HUES48 (cell line): ENCODE measurements at regions not wholly inside any gene's neighbourhood (a gene's known extent, or its start where the extent isn't known, plus 50 kb on each side); places are given as distances from the start of the nearest gene placed in this dataset.

Source experiments
- H3K27ac ChIP-seq: one replicate; pipeline ENCODE4 v1.7.0; 2013; ENCODE audit warnings: low read depth, low read length, inconsistent platforms
- H3K27me3 ChIP-seq: 2 replicates; pipeline ENCODE4 v1.6.1; 2013; ENCODE audit warnings: mild to moderate bottlenecking, low read length; ENCODE audit not compliant: control insufficient read depth, insufficient read depth
- H3K36me3 ChIP-seq: 2 replicates; pipeline ENCODE4 v1.6.1; 2013; ENCODE audit warnings: low read length; ENCODE audit not compliant: control insufficient read depth, insufficient read depth
- H3K4me1 ChIP-seq: 2 replicates; pipeline ENCODE4 v1.6.1; 2013; ENCODE audit warnings: mild to moderate bottlenecking, low read length; ENCODE audit not compliant: control insufficient read depth, insufficient read depth
- H3K4me3 ChIP-seq: 2 replicates; pipeline ENCODE4 v1.5.1; 2013; ENCODE audit warnings: mild to moderate bottlenecking, low read depth, low read length
- H3K9ac ChIP-seq: 2 replicates; pipeline ENCODE4 v1.6.1; 2013; ENCODE audit warnings: mild to moderate bottlenecking, low read depth, low read length, moderate library complexity
- H3K9me3 ChIP-seq: 2 replicates; pipeline ENCODE4 v1.6.1; 2013; ENCODE audit warnings: low read length; ENCODE audit not compliant: control insufficient read depth, insufficient read depth

DNA sequence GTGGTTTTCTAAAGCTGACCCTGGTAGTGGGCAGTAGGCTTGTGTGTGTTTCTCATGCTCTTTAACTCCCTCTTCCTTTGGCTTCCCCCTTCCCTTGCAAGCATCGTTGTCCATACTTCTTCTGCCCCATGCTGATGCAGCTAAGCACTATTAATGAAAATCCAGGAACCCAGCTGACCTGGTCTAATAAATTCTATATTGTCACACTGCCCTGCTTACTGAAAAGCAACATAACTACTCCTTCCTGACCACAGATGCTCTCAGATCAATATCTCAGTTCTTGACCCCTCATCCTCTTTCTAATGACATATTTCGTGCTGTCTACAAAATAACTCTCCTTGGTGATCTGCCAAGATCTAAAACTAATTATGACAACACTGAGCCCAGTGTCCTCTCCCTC lies 405.5 kb downstream of the EFNA5 start:
- Histone ChIP-seq H3K36me3 (no peaks in the 10 kb centered on the region), H3K4me3 (no peak overlapping the region), H3K9ac (no peak overlapping the region), H3K27ac (no peak overlapping the region), H3K27me3 (no peaks in the 10 kb centered on the region), H3K9me3 (no peaks in the 10 kb centered on the region), H3K4me1 (peaks cover under 1% of the 10 kb centered on the region; the same call in 1 of the 2 replicates)

GRCh38 chr5:107263387-107264018 lies 407.2 kb downstream of the EFNA5 start:
- H3K4me3 ChIP-seq, result no peak overlapping the region
- H3K9ac ChIP-seq, result no peak overlapping the region
- H3K9me3 ChIP-seq, result no peaks in the 10 kb centered on the region
- H3K36me3 ChIP-seq, result no peaks in the 10 kb centered on the region
- no peaks in the 10 kb centered on the region for H3K4me1 ChIP-seq
- no peak overlapping the region for H3K27ac ChIP-seq
- no peaks in the 10 kb centered on the region for H3K27me3 ChIP-seq

DNA sequence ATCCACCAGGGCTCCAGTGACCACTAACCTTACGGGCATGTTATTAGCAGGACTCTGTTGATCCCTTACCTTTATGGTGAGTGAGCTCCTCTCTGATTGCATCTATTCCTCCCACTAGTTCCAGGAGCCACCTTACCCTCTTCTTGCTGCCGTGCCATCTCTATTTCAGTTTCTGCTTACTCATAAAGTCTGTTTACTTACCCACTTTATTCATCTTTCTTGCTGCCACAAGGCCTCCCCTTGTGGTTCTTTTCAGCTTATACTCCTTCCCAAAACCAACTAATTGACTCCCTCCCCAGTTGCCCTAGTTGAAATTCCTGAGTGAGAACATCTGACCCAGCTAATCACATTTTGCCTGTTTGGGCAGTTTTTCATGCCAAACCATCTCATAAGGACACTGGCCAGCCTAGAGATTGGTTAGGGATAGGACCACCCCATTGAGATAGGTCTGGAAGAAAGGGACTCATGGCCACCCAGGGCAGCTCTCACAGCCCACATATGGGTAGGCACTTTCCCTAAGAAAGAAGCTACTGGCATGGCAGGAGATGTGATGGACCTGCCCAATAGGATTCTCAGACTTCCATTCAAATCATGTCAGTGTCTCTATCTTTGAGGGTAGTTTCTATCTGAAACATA lies 412.7 kb downstream of the EFNA5 start:
- Histone ChIP-seq H3K9ac (no peak overlapping the region), H3K27me3 (no peaks in the 10 kb centered on the region), H3K27ac (no peak overlapping the region), H3K36me3 (no peaks in the 10 kb centered on the region), H3K9me3 (no peaks in the 10 kb centered on the region), H3K4me1 (no peaks in the 10 kb centered on the region), H3K4me3 (no peak overlapping the region)

GRCh38 chr5:107254902-107255234 lies 415.9 kb downstream of the EFNA5 start:
- Histone ChIP-seq H3K9ac (no peak overlapping the region), H3K4me1 (no peaks in the 10 kb centered on the region), H3K27me3 (no peaks in the 10 kb centered on the region), H3K27ac (no peak overlapping the region), H3K9me3 (no peaks in the 10 kb centered on the region), H3K4me3 (no peak overlapping the region), H3K36me3 (no peaks in the 10 kb centered on the region)

GRCh38 chr5:107254214-107254901 lies 416.4 kb downstream of the EFNA5 start:
- Histone ChIP-seq H3K27me3 (no peaks in the 10 kb centered on the region), H3K4me1 (no peaks in the 10 kb centered on the region), H3K4me3 (no peak overlapping the region), H3K27ac (no peak overlapping the region), H3K36me3 (no peaks in the 10 kb centered on the region), H3K9ac (no peak overlapping the region), H3K9me3 (no peaks in the 10 kb centered on the region)

- Histone ChIP-seq H3K27me3 (no peaks in the 10 kb centered on the region), H3K4me1 (no peaks in the 10 kb centered on the region), H3K9me3 (no peaks in the 10 kb centered on the region), H3K4me3 (no peak overlapping the region), H3K27ac (no peak overlapping the region), H3K36me3 (no peaks in the 10 kb centered on the region), H3K9ac (no peak overlapping the region)
Observed at GRCh38 chr5:107253246-107253645, 417.5 kb downstream of the EFNA5 start.

- H3K4me1 ChIP-seq, result no peaks in the 10 kb centered on the region
- H3K9ac ChIP-seq, result no peak overlapping the region
- H3K27me3 ChIP-seq, result no peaks in the 10 kb centered on the region
- H3K9me3 ChIP-seq, result no peaks in the 10 kb centered on the region
- H3K36me3 ChIP-seq, result no peaks in the 10 kb centered on the region
- no peak overlapping the region for H3K27ac ChIP-seq
- H3K4me3 ChIP-seq, result no peak overlapping the region
Observed at GRCh38 chr5:107251151-107251550, 419.6 kb downstream of the EFNA5 start.

DNA sequence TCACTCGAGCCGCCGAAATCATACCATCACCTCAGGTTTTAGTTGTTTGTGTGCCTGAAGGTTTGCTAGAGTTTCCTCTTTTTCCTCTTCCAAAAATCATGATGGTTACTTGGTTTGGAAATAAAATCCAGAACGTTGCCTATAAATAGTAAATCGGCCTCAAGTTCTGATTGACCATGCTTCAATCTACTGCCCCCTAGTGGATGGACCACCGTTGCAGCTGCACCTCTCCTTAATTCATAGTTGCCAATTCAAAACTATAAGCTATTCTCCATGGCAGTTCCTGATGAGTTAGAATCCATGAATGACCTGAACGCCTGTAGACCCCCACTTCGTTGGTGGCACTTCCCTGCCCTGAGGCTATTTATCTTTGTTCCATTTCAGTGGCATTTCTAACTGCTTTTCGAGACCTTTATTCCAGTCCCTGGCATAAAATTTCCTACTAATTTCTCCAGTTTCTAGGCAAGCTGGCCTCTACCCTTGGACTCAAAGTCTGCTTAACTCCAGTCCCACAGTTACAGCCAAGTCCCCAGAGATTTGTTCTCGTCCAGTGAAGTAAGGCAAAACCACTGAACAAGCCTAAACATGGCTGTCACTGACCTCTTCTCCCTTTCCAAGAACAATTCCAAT lies 422.6 kb downstream of the EFNA5 start:
- Histone ChIP-seq H3K27ac (no peak overlapping the region), H3K36me3 (no peaks in the 10 kb centered on the region), H3K4me3 (no peak overlapping the region), H3K27me3 (no peaks in the 10 kb centered on the region), H3K9ac (no peak overlapping the region), H3K4me1 (no peaks in the 10 kb centered on the region), H3K9me3 (no peaks in the 10 kb centered on the region)

- no peaks in the 10 kb centered on the region for H3K27me3 ChIP-seq
- H3K9ac ChIP-seq, result no peak overlapping the region
- H3K4me3 ChIP-seq, result no peak overlapping the region
- no peaks in the 10 kb centered on the region for H3K9me3 ChIP-seq
- 0 out of 2 replicates have a peak, but pooled peaks cover 2% of the 10 kb centered on the region for H3K4me1 ChIP-seq
- no peaks in the 10 kb centered on the region for H3K36me3 ChIP-seq
- no peak overlapping the region for H3K27ac ChIP-seq
Observed at GRCh38 chr5:107247427-107247826, 423.3 kb downstream of the EFNA5 start.

DNA sequence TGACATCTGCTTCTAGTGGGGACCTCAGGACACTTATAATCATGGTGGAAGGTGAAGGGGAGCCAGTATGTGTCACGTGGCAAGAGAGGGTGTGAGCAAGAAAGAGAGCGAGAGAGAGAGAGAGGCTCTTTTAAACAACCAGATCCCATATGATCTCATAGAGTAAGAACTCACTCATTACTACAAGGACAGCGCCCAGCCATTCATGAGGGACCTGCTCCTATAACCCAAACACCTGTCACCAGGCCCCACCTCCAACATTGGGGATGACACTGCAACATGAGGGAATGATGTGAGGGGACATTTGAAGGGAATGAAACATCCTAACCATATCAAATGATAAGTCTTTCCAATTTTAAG lies 427.5 kb downstream of the EFNA5 start:
- no peak overlapping the region for H3K27ac ChIP-seq
- H3K27me3 ChIP-seq, result no peaks in the 10 kb centered on the region
- H3K9ac ChIP-seq, result no peak overlapping the region

More for the DNA sequence above, 427.5 kb downstream of the EFNA5 start:
- H3K9me3 ChIP-seq, result no peaks in the 10 kb centered on the region
- no peaks in the 10 kb centered on the region for H3K36me3 ChIP-seq
- H3K4me1 ChIP-seq, result 0 out of 2 replicates have a peak, but pooled peaks cover 9% of the 10 kb centered on the region
- H3K4me3 ChIP-seq, result no peak overlapping the region
